Spleen (tissue), 7 donors: ENCODE measurements at regions not wholly inside any gene's neighbourhood (a gene's known extent, or its start where the extent isn't known, plus 50 kb on each side); places are given as distances from the start of the nearest gene placed in this dataset.

Source experiments
- CTCF ChIP-seq, 11 experiments: fragments of 200-600 bp in 7 of 11; fragments of 450-650 bp in 4 of 11; sonication (generic) in 4 of 11; IDR thresholded peaks in 8 of 11; conservative IDR thresholded peaks in 3 of 11; 1 replicate in 7 of 11; 2 replicates in 4 of 11; pipeline versions ENCODE4 v1.4.0 to v1.8.0; 2016 to 2021; ENCODE audit warnings: antibody characterized with exemption in 11 of 11, inconsistent platforms in 4 of 11, mild to moderate bottlenecking in 1 of 11
- POLR2A ChIP-seq, 3 donors: fragments of 450-650 bp; IDR thresholded peaks; one replicate each; pipeline ENCODE4 v1.5.1; 2017; ENCODE audit warnings: antibody characterized with exemption in 3 of 3, mild to moderate bottlenecking in 1 of 3
- POLR2AphosphoS5 ChIP-seq, 3 donors: sonication (generic); formaldehyde crosslinking; IDR thresholded peaks; one replicate each; pipeline ENCODE4 v1.5.1; 2017; ENCODE audit warnings: antibody characterized with exemption in 3 of 3
- donor health status: DM: no; HTN: no; CAD: no; lungs with moderate emphysema.
- donor health status: DM: no; HTN: no; CAD: no.
- donor health status: DM: no; HTN: no; CAD: no.

GRCh38 chr12:97022536-97023230 lies 115.6 kb downstream of the NEDD1 start:
- TF ChIP-seq CTCF (IDR thresholded peaks at IDR 0.05 in 8 of 11, conservative IDR thresholded peaks at IDR 0.05 in 3 of 11) (no peak), POLR2A (IDR thresholded peaks at IDR 0.05) (no peak), POLR2AphosphoS5 (IDR thresholded peaks at IDR 0.05) (no peak)
